GM12878 (cell line): ENCODE measurements at regions not wholly inside any gene's neighbourhood (a gene's known extent, or its start where the extent isn't known, plus 50 kb on each side); places are given as distances from the start of the nearest gene placed in this dataset.

ENCODE experiments used
- ATAC-seq: fragments of 200-7000 bp; cut with Tn5 transposase; 3 replicates; pipeline ENCODE4 v1.9.1; 2020; ENCODE audit warnings: mild to moderate bottlenecking, moderate library complexity
- BruUV-seq: library from RNA; stranded (reverse); fragments of 400-500 nt; replicated peaks from 2 replicates; lab custom pipeline; 2021; lab: Mats Ljungman, UMichigan
- CTCF ChIA-PET: fragments of 300-600 bp; sonication (Branson Sonifier 250); formaldehyde crosslinking; extraction: SDS; loops from one replicate; lab custom pipeline; 2021; ENCODE audit warnings: inconsistent platforms; lab: Yijun Ruan, JAX
- POLR2A ChIA-PET: fragments of 350-600 bp; formaldehyde crosslinking; extraction: SDS; loops from one replicate; lab custom pipeline; 2021; ENCODE audit warnings: inconsistent platforms; lab: Charles Lee
- RAD21 ChIA-PET: fragments of 300-600 bp; sonication (Branson Sonifier 250); formaldehyde crosslinking; loops from one replicate; lab custom pipeline; 2023; ENCODE audit warnings: antibody characterized with exemption; ENCODE audit not compliant: unreplicated experiment; lab: Charles Lee
- SMC1A ChIA-PET: fragments of 300-600 bp; sonication (Branson Sonifier 250); formaldehyde crosslinking; loops from one replicate; lab custom pipeline; 2023; ENCODE audit not compliant: unreplicated experiment, uncharacterized antibody; lab: Charles Lee
- DNase-seq: peaks from one replicate; pipeline ENCODE4 v3.0.0-alpha.2; 2011; ENCODE audit warnings: low read depth, low spot score
- FAIRE-seq: peaks from 3 replicates; lab custom pipeline; 2011; peaks lifted over from hg19 to GRCh38; lab: Jason Lieb, UNC
- H2AFZ ChIP-seq: 2 replicates; pipeline ENCODE4 v1.6.0; 2011; ENCODE audit warnings: low read depth, low read length, control low read depth; ENCODE audit not compliant: control insufficient read depth
- H3K27ac ChIP-seq: 2 replicates; pipeline ENCODE4 v1.5.1; 2011; ENCODE audit warnings: control low read depth; ENCODE audit not compliant: control insufficient read depth, insufficient read depth
- H3K27me3 ChIP-seq, 2 experiments: replicated peaks in 1 of 2; 2 replicates each; pipeline versions ENCODE4 v1.6.0 to v1.6.1; 2011; ENCODE audit warnings: low read length in 1 of 2; ENCODE audit not compliant: control insufficient read depth in 2 of 2, insufficient read depth in 2 of 2
- H3K36me3 ChIP-seq, 2 experiments: 2 replicates each; pipeline ENCODE4 v1.5.1; 2011; ENCODE audit warnings: low read length in 1 of 2; ENCODE audit not compliant: control insufficient read depth in 2 of 2, insufficient read depth in 2 of 2
- H3K4me1 ChIP-seq: 2 replicates; pipeline ENCODE4 v1.6.1; 2011; ENCODE audit warnings: mild to moderate bottlenecking, low read length, moderate library complexity, mixed read lengths; ENCODE audit not compliant: control insufficient read depth, insufficient read depth
- H3K4me2 ChIP-seq: 2 replicates; pipeline ENCODE4 v1.6.0; 2011; ENCODE audit warnings: control low read depth; ENCODE audit not compliant: control insufficient read depth, insufficient read depth
- H3K4me3 ChIP-seq: fragments of 200-600 bp; sonication (generic); 2 replicates; pipeline ENCODE4 v1.5.1; 2016
- H3K79me2 ChIP-seq: 2 replicates; pipeline ENCODE4 v1.6.0; 2011; ENCODE audit warnings: low read length; ENCODE audit not compliant: control insufficient read depth, insufficient read depth
- H3K9ac ChIP-seq: 2 replicates; pipeline ENCODE4 v1.8.0; 2011; ENCODE audit warnings: low read length, control low read depth, mixed read lengths; ENCODE audit not compliant: control insufficient read depth, insufficient read depth
- H3K9me3 ChIP-seq: replicated peaks from 3 replicates; pipeline ENCODE4 v1.5.1; 2011; ENCODE audit warnings: mild to moderate bottlenecking, low read length; ENCODE audit not compliant: control insufficient read depth, insufficient read depth
- H4K20me1 ChIP-seq: 2 replicates; pipeline ENCODE4 v1.6.0; 2011; ENCODE audit not compliant: control insufficient read depth, insufficient read depth
- BCLAF1 ChIP-seq: fragments of 450-650 bp; IDR thresholded peaks from 2 replicates; pipeline ENCODE4 v1.6.1; 2017; ENCODE audit warnings: antibody characterized with exemption, mild to moderate bottlenecking, moderate library complexity
- EED ChIP-seq: sonication (generic); IDR thresholded peaks from 2 replicates; pipeline ENCODE4 v1.6.1; 2016; ENCODE audit warnings: antibody characterized with exemption, low read depth
- HDAC2 ChIP-seq: fragments of 200-600 bp; sonication (generic); IDR thresholded peaks from 2 replicates; pipeline ENCODE4 v1.6.1; 2017
- IRF4 ChIP-seq: IDR thresholded peaks from 2 replicates; pipeline ENCODE4 v1.6.1; 2011; ENCODE audit warnings: low read depth, low read length
- JUNB ChIP-seq: IDR thresholded peaks from 2 replicates; pipeline ENCODE4 v1.6.1; 2016; ENCODE audit warnings: antibody characterized with exemption, mild to moderate bottlenecking
- NR2C1 ChIP-seq: fragments of 450-650 bp; IDR thresholded peaks from 2 replicates; pipeline ENCODE4 v1.6.1; 2017; ENCODE audit warnings: antibody characterized with exemption, mild to moderate bottlenecking, moderate library complexity
- ZNF274 ChIP-seq: IDR thresholded peaks from one replicate; pipeline ENCODE4 v1.8.0; 2011; ENCODE audit not compliant: insufficient read length, insufficient read depth
- WGBS: methylation state at CpG from one replicate; pipeline ENCODE4 v1.1.6; 2016; ENCODE audit warnings: low lambda C conversion rate; ENCODE audit not compliant: insufficient replicate concordance, insufficient coverage; ENCODE audit errors: missing lambda C conversion rate; 5-methylcytosine and 5-hydroxymethylcytosine counted together
- in situ Hi-C: fragments of 300-500 bp; cut with MboI; formaldehyde crosslinking; loops from 9 replicates; pipeline ENCODE4 v1.14.3; 2018; ENCODE audit warnings: mixed read lengths
- intact Hi-C: fragments of 100-400 bp; cut with micrococcal nuclease; formaldehyde crosslinking; loops from one replicate; pipeline ENCODE4 v1.14.2; 2022; ENCODE audit not compliant: unreplicated experiment
- TF ChIP-seq, protein P1 (sequence below): fragments of 450-650 bp; IDR thresholded peaks from 2 replicates; pipeline ENCODE4 v1.6.1; 2014; ENCODE audit warnings: mild to moderate bottlenecking

DNA sequence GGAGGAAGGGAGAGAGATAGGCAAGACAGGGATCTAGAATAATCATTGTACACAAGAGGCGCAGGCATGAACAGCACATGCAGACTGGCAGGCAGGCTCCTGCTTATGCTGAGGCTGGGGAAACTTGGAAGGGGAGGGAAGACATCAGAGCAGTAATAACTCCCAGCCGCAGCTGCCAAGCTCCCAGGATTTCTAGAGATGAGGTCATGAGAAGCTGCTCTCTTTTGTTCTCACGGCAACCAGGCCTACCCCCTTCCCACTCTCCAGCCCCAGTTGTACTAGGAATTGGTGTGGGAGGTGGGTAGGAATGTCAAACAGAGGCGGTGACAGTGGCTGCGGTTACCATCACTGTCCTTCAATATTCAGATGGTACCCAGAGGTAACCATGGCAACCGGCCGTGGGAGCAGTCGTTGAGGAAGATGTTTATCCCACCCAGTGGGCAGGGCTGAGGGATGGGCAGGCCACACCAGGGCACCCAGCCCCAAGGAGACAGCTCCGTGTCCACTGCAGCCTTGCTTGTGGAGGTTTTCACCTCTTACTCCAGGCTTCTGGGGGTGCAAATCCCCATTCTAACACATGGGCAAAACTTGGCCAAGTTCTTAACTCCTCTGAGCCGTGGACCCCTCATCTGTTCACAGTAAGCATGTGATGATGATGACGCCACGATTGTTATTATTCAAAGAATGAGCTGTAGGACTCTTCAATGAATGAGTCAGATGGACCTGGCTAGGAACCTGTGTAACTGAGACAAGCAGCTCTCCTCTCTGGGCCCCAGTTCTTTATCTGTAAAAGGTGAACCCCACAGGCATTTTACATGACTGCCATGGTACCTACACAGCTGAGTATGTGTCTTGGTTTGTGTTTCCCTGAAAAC, 360.8 kb upstream of the PROK2 start:
- Histone ChIP-seq H3K4me3 (no peak overlapping the region), H3K4me2 (no peak overlapping the region), H2AFZ (no peak overlapping the region), H3K27me3 (no peaks in the 10 kb centered on the region), H3K79me2 (no peaks in the 10 kb centered on the region), H3K36me3 (no peaks in the 10 kb centered on the region), H4K20me1 (no peaks in the 10 kb centered on the region), H3K9me3 (no peaks in the 10 kb centered on the region; the same call in 2 of the 3 replicates), H3K4me1 (peaks cover 18% of the 10 kb centered on the region), H3K9ac (no peak overlapping the region), H3K27ac (no peak overlapping the region)
- CTCF ChIA-PET: no interaction called here
- no peak for TF ChIP-seq ZNF274
- TF ChIP-seq, protein P1, sequence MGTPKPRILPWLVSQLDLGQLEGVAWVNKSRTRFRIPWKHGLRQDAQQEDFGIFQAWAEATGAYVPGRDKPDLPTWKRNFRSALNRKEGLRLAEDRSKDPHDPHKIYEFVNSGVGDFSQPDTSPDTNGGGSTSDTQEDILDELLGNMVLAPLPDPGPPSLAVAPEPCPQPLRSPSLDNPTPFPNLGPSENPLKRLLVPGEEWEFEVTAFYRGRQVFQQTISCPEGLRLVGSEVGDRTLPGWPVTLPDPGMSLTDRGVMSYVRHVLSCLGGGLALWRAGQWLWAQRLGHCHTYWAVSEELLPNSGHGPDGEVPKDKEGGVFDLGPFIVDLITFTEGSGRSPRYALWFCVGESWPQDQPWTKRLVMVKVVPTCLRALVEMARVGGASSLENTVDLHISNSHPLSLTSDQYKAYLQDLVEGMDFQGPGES: no peak
- TF ChIP-seq NR2C1: no peak
- TF ChIP-seq HDAC2: no peak
- TF ChIP-seq JUNB: no peak
- no peak for TF ChIP-seq EED
- TF ChIP-seq IRF4: no peak
- TF ChIP-seq BCLAF1: no peak
- BruUV-seq: no TSS peak
- intact Hi-C loops: no loop called here
- no peak for FAIRE-seq
- in situ Hi-C loops: no loop called here
- POLR2A ChIA-PET: interaction anchor here (0.6 kb wide), 1 partner anchor 26 kb away, joined by 6 read pairs; no protein-coding TSS in a partner anchor
- RAD21 ChIA-PET: no interaction called here
- 79% methylated on average over 12 of the region's 12 CpGs for WGBS
- no peak for ATAC-seq
- SMC1A ChIA-PET: interaction anchor here (0.7 to 1.0 kb wide), 2 partner anchors 19 to 1023 kb away, joined by 3 read pairs; no protein-coding TSS in a partner anchor
- no peak for DNase-seq
